HepG2 (cell line): ENCODE measurements at regions not wholly inside any gene's neighbourhood (a gene's known extent, or its start where the extent isn't known, plus 50 kb on each side); places are given as distances from the start of the nearest gene placed in this dataset.

ENCODE experiments used
- ATAC-seq: fragments of 200-7000 bp; cut with Tn5 transposase; 3 replicates; pipeline ENCODE4 v1.9.1; 2020; ENCODE audit warnings: mild to moderate bottlenecking, moderate library complexity
- BruUV-seq: library from RNA; stranded (reverse); fragments of 400-500 nt; replicated peaks from 2 replicates; lab custom pipeline; 2021; lab: Mats Ljungman, UMichigan
- CTCF ChIA-PET: fragments of 300-600 bp; formaldehyde crosslinking; extraction: SDS; loops from one replicate; lab custom pipeline; 2021; ENCODE audit warnings: low total read pairs, inconsistent platforms, low intra/inter-chr PET ratio; lab: Yijun Ruan, JAX
- POLR2A ChIA-PET: fragments of 350-600 bp; sonication (Branson Sonifier 250); formaldehyde crosslinking; loops from one replicate; lab custom pipeline; 2020; ENCODE audit warnings: antibody characterized with exemption, inconsistent platforms; lab: Yijun Ruan, JAX
- DNase-seq: peaks from one replicate; pipeline ENCODE4 v3.0.0-alpha.2; 2015; ENCODE audit warnings: low spot score
- FAIRE-seq: peaks from 3 replicates; lab custom pipeline; 2011; peaks lifted over from hg19 to GRCh38; lab: Jason Lieb, UNC
- H2AFZ ChIP-seq: one replicate; pipeline ENCODE4 v1.6.1; 2011; ENCODE audit warnings: low read length, inconsistent platforms
- H3K27ac ChIP-seq: fragments of 300-600 bp; 3 replicates; pipeline ENCODE4 v1.8.0; 2011; ENCODE audit warnings: mixed run types, mild to moderate bottlenecking, mixed read lengths, low read length, inconsistent platforms; ENCODE audit not compliant: insufficient read depth; ENCODE audit errors: extremely low read length
- H3K27me3 ChIP-seq, 2 experiments: fragments of 200-600 bp in 1 of 2; 2 replicates in 1 of 2; 3 replicates in 1 of 2; pipeline versions ENCODE4 v1.6.0 to v1.8.0; 2011; ENCODE audit warnings: low read length in 2 of 2, mild to moderate bottlenecking in 2 of 2, moderate library complexity in 2 of 2, inconsistent platforms in 1 of 2; ENCODE audit not compliant: insufficient read depth in 2 of 2, control insufficient read depth in 1 of 2
- H3K36me3 ChIP-seq, 2 experiments: fragments of 200-600 bp in 1 of 2; replicated peaks in 1 of 2; 2 replicates in 1 of 2; 3 replicates in 1 of 2; pipeline versions ENCODE4 v1.5.1 to v1.8.0; 2011; ENCODE audit warnings: low read length in 2 of 2, inconsistent platforms in 1 of 2; ENCODE audit not compliant: insufficient read depth in 2 of 2, control insufficient read depth in 1 of 2
- H3K4me1 ChIP-seq: 2 replicates; pipeline ENCODE4 v1.5.1; 2012; ENCODE audit warnings: low read length, inconsistent platforms; ENCODE audit not compliant: insufficient read depth
- H3K4me2 ChIP-seq: 2 replicates; pipeline ENCODE4 v1.6.0; 2011; ENCODE audit warnings: low read depth, low read length, inconsistent platforms
- H3K4me3 ChIP-seq, 3 experiments: fragments of 200-600 bp in 1 of 3; sonication (generic), shearing (Covaris generic) in 1 of 3; replicated peaks in 1 of 3; 2 replicates each; pipeline ENCODE4 v1.5.1; 2011 to 2016; ENCODE audit warnings: low read length in 3 of 3, inconsistent platforms in 2 of 3, low read depth in 2 of 3, mild to moderate bottlenecking in 2 of 3, control low read depth in 1 of 3, mixed read lengths in 1 of 3; ENCODE audit not compliant: insufficient read depth in 1 of 3
- H3K79me2 ChIP-seq: one replicate; pipeline ENCODE4 v1.6.1; 2011; ENCODE audit warnings: low read length, inconsistent platforms; ENCODE audit not compliant: insufficient read depth
- H3K9ac ChIP-seq: 2 replicates; pipeline ENCODE4 v1.6.0; 2011; ENCODE audit warnings: mild to moderate bottlenecking, low read depth, low read length, inconsistent platforms; ENCODE audit not compliant: insufficient read depth
- H3K9me3 ChIP-seq: 2 replicates; pipeline ENCODE4 v1.5.1; 2012; ENCODE audit warnings: mild to moderate bottlenecking, low read length
- H4K20me1 ChIP-seq: 2 replicates; pipeline ENCODE4 v1.6.0; 2011; ENCODE audit warnings: inconsistent platforms, mild to moderate bottlenecking, low read length, moderate library complexity; ENCODE audit not compliant: insufficient read depth
- CERS6 ChIP-seq: sonication (generic); formaldehyde crosslinking; IDR thresholded peaks from 2 replicates; pipeline ENCODE4 v1.5.0; 2020; ENCODE audit warnings: missing genetic modification reagents
- DNMT1 ChIP-seq: sonication (generic); formaldehyde crosslinking; IDR thresholded peaks from 2 replicates; pipeline ENCODE4 v1.5.1; 2020; ENCODE audit warnings: mild to moderate bottlenecking, missing genetic modification reagents
- FOSL2 ChIP-seq: sonication (generic); formaldehyde crosslinking; IDR thresholded peaks from 2 replicates; pipeline ENCODE4 v1.4.0; 2020; ENCODE audit warnings: missing genetic modification reagents
- FOXA1 ChIP-seq, 2 experiments: fragments of 450-650 bp in 1 of 2; sonication (generic) in 1 of 2; formaldehyde crosslinking in 1 of 2; IDR thresholded peaks; 2 replicates each; pipeline versions ENCODE4 v1.4.0 to v1.6.1; 2016 to 2020; ENCODE audit warnings: missing genetic modification reagents in 1 of 2
- HNRNPH1 ChIP-seq: fragments of 200-400 bp; formaldehyde crosslinking; optimal IDR thresholded peaks from 2 replicates; pipeline ENCODE3; 2017; ENCODE audit warnings: mild to moderate bottlenecking, low read depth, low read length
- IKZF5 ChIP-seq: IDR thresholded peaks from 2 replicates; pipeline ENCODE4 v1.6.1; 2018; ENCODE audit warnings: missing genetic modification reagents, mild to moderate bottlenecking, missing compliant biosample characterization
- MED8 ChIP-seq: sonication (generic); formaldehyde crosslinking; IDR thresholded peaks from 2 replicates; pipeline ENCODE4 v1.8.1; 2023; ENCODE audit warnings: mild to moderate bottlenecking, missing genetic modification reagents; ENCODE audit not compliant: insufficient replicate concordance
- NCOR1 ChIP-seq: fragments of 200-600 bp; sonication (generic); IDR thresholded peaks from 2 replicates; pipeline ENCODE4 v1.7.0; 2017; ENCODE audit warnings: antibody characterized with exemption, low read length, borderline replicate concordance
- TFAP4 ChIP-seq: sonication (generic); IDR thresholded peaks from 2 replicates; pipeline ENCODE4 v1.6.1; 2016; ENCODE audit warnings: low read depth, borderline replicate concordance
- ZNF280B ChIP-seq: sonication (generic); formaldehyde crosslinking; IDR thresholded peaks from 2 replicates; pipeline ENCODE4 v1.5.0; 2020; ENCODE audit warnings: missing genetic modification reagents, mild to moderate bottlenecking, borderline replicate concordance
- ZNF317 ChIP-seq: sonication (generic); formaldehyde crosslinking; IDR thresholded peaks from 2 replicates; pipeline ENCODE4 v1.5.0; 2020; ENCODE audit warnings: mild to moderate bottlenecking, missing genetic modification reagents
- ZNF451 ChIP-seq: sonication (generic); formaldehyde crosslinking; IDR thresholded peaks from 2 replicates; pipeline ENCODE4 v1.5.0; 2020; ENCODE audit warnings: mild to moderate bottlenecking, missing genetic modification reagents
- ZNF607 ChIP-seq: sonication (generic); formaldehyde crosslinking; IDR thresholded peaks from 2 replicates; pipeline ENCODE4 v1.5.1; 2020; ENCODE audit warnings: missing genetic modification reagents, mild to moderate bottlenecking, borderline replicate concordance
- WGBS: methylation state at CpG from one replicate; pipeline ENCODE4 v1.1.6; 2017; ENCODE audit warnings: low lambda C conversion rate; 5-methylcytosine and 5-hydroxymethylcytosine counted together
- in situ Hi-C: cut with HindIII; loops from 2 replicates; pipeline ENCODE4 v1.10.0; 2017; ENCODE audit warnings: low pct_unique_long_range_greater_than_20kb; ENCODE audit not compliant: extremely low pct_ligation_motif_present
- intact Hi-C: fragments of 100-400 bp; cut with micrococcal nuclease; formaldehyde crosslinking; loops from one replicate; pipeline ENCODE4 v1.10.0; 2022; ENCODE audit not compliant: unreplicated experiment

GRCh38 chr6:50589751-50590470 lies 123.4 kb upstream of the TFAP2D start:
- intact Hi-C loops, result no loop called here
- Histone ChIP-seq H3K9ac (no peak overlapping the region), H3K4me1 (no peaks in the 10 kb centered on the region), H3K36me3 (no peaks in the 10 kb centered on the region), H3K4me2 (no peak overlapping the region), H3K27ac (no peak overlapping the region), H3K4me3 (no peak overlapping the region), H3K79me2 (no peaks in the 10 kb centered on the region), H4K20me1 (no peaks in the 10 kb centered on the region), H2AFZ (no peak overlapping the region), H3K27me3 (no peaks in the 10 kb centered on the region), H3K9me3 (no peaks in the 10 kb centered on the region)
- ChIA-PET POLR2A (no interaction called here), CTCF (no interaction called here)
- TF ChIP-seq ZNF451 (CRISPR knock-in tag), result no peak
- no peak for TF ChIP-seq ZNF317 (CRISPR knock-in tag)
- no peak for TF ChIP-seq NCOR1
- ATAC-seq, result no peak
- no TSS peak for BruUV-seq
- WGBS, result 21% methylated on average over 5 of the region's 5 CpGs
- DNase-seq, result no peak
- no peak for FAIRE-seq
- in situ Hi-C loops, result loop anchor here (10.0 kb wide), 2 partner anchors 325 to 465 kb away; no protein-coding TSS in a partner anchor

- POLR2A ChIA-PET, result no interaction called here
- no peaks in the 10 kb centered on the region for H3K27me3 ChIP-seq
- intact Hi-C loops, result no loop called here
Observed at GRCh38 chr6:50591135-50591534, 122.2 kb upstream of the TFAP2D start.

More at GRCh38 chr6:50591135-50591534, 122.2 kb upstream of the TFAP2D start:
- no peak for ATAC-seq
- Histone ChIP-seq H3K9ac (no peak overlapping the region), H4K20me1 (no peaks in the 10 kb centered on the region), H3K4me1 (no peaks in the 10 kb centered on the region), H2AFZ (no peak overlapping the region), H3K4me3 (no peak overlapping the region)
- no peak for FAIRE-seq
- 0% methylated on average over 4 of the region's 4 CpGs for WGBS
- DNase-seq, result no peak
- TF ChIP-seq TFAP4 (no peak), MED8 (CRISPR knock-in tag) (no peak), CERS6 (CRISPR knock-in tag) (no peak), FOXA1 (IDR thresholded peaks at IDR 0.05) (no peak), FOXA1 (CRISPR knock-in tag; IDR thresholded peaks at IDR 0.05) (no peak), FOSL2 (CRISPR knock-in tag) (no peak), ZNF280B (CRISPR knock-in tag) (no peak), ZNF607 (CRISPR knock-in tag) (no peak), IKZF5 (CRISPR knock-in tag) (no peak), DNMT1 (CRISPR knock-in tag) (no peak), HNRNPH1 (no peak)
- TF ChIP-seq, all 625 proteins: peak for 0
- CTCF ChIA-PET, result no interaction called here
- no peak overlapping the region for H3K4me2 ChIP-seq
- no peak overlapping the region for H3K27ac ChIP-seq
- no peaks in the 10 kb centered on the region for H3K9me3 ChIP-seq
- no peaks in the 10 kb centered on the region for H3K36me3 ChIP-seq
- in situ Hi-C loops, result loop anchor here (10.0 kb wide), 2 partner anchors 326 to 466 kb away; no protein-coding TSS in a partner anchor
- H3K79me2 ChIP-seq, result no peaks in the 10 kb centered on the region
- no TSS peak for BruUV-seq
